Naive thymus-derived CD8-positive, alpha-beta T cell (primary cell): ENCODE measurements at regions not wholly inside any gene's neighbourhood (a gene's known extent, or its start where the extent isn't known, plus 50 kb on each side); places are given as distances from the start of the nearest gene placed in this dataset.

Experiments used
- ATAC-seq, 2 donors: fragments of 150-1000 bp; cut with Tn5 transposase in 1 of 2; sonication (Bioruptor Pico), chemical (Tn5 transposase) in 1 of 2; 1 replicate in 1 of 2; 2 replicates in 1 of 2; pipeline ENCODE4 v1.10.0; 2021; ENCODE audit warnings: mild to moderate bottlenecking in 2 of 2, moderate library complexity in 2 of 2
- POLR2A ChIA-PET: fragments of 350-600 bp; sonication (Branson Sonifier 250); formaldehyde crosslinking; loops from one replicate; lab custom pipeline; 2021; ENCODE audit warnings: antibody characterized with exemption; lab: Charles Lee
- DNase-seq, 10 donors: peaks; one replicate each; pipeline versions ENCODE4 v3.0.0 to v3.0.0-alpha.2; 2020 to 2022
- H3K27ac Mint-ChIP-seq, 10 donors: one replicate each; pipeline ENCODE4 v1.8.0; 2020 to 2022; ENCODE audit warnings: mild to moderate bottlenecking in 10 of 10, mixed read lengths in 10 of 10, moderate library complexity in 4 of 10, inconsistent platforms in 1 of 10
- H3K27me3 Mint-ChIP-seq, 5 donors: one replicate each; pipeline ENCODE4 v1.8.0; 2021 to 2022; ENCODE audit warnings: mixed read lengths in 5 of 5
- H3K36me3 Mint-ChIP-seq, 3 donors: one replicate each; pipeline ENCODE4 v1.8.0; 2020 to 2022; ENCODE audit warnings: mixed read lengths in 3 of 3, mild to moderate bottlenecking in 2 of 3, inconsistent platforms in 1 of 3
- H3K4me1 Mint-ChIP-seq, 4 donors: one replicate each; pipeline ENCODE4 v1.8.0; 2021 to 2022; ENCODE audit warnings: mixed read lengths in 4 of 4
- H3K4me3 Mint-ChIP-seq, 10 donors: one replicate each; pipeline ENCODE4 v1.8.0; 2020 to 2022; ENCODE audit warnings: mild to moderate bottlenecking in 10 of 10, mixed read lengths in 10 of 10, moderate library complexity in 6 of 10, inconsistent platforms in 1 of 10
- H3K9me3 Mint-ChIP-seq, 9 donors: one replicate each; pipeline ENCODE4 v1.8.0; 2020 to 2022; ENCODE audit warnings: mixed read lengths in 9 of 9, mild to moderate bottlenecking in 3 of 9, inconsistent platforms in 1 of 9, moderate library complexity in 1 of 9

- H3K36me3 Mint-ChIP-seq, result no peaks in the 10 kb centered on the region
- peaks cover 0 to under 1% (median 0%) of the 10 kb centered on the region in 9 donors for H3K9me3 Mint-ChIP-seq
- ATAC-seq, result no peak
- POLR2A ChIA-PET, result no interaction called here
- H3K4me1 Mint-ChIP-seq, result no peaks in the 10 kb centered on the region
- H3K4me3 Mint-ChIP-seq, result no peak overlapping the region
- H3K27ac Mint-ChIP-seq, result no peak overlapping the region
- H3K27me3 Mint-ChIP-seq, result peaks cover 13 to 46% (median 24%) of the 10 kb centered on the region in 5 donors
- DNase-seq, result no peak
Observed at GRCh38 chr18:22858121-22858520, 75.0 kb upstream of the RBBP8 start.

GRCh38 chr18:22860807-22861206 lies 72.3 kb upstream of the RBBP8 start:
- POLR2A ChIA-PET, result no interaction called here
- Mint-ChIP-seq H3K9me3 (peaks cover 0 to 1% (median 0%) of the 10 kb centered on the region in 9 donors), H3K27ac (no peak overlapping the region), H3K4me1 (no peaks in the 10 kb centered on the region), H3K27me3 (peaks cover 0 to 41% (median 20%) of the 10 kb centered on the region in 5 donors), H3K4me3 (no peak overlapping the region), H3K36me3 (no peaks in the 10 kb centered on the region)
- DNase-seq, result no peak
- no peak for ATAC-seq

DNA sequence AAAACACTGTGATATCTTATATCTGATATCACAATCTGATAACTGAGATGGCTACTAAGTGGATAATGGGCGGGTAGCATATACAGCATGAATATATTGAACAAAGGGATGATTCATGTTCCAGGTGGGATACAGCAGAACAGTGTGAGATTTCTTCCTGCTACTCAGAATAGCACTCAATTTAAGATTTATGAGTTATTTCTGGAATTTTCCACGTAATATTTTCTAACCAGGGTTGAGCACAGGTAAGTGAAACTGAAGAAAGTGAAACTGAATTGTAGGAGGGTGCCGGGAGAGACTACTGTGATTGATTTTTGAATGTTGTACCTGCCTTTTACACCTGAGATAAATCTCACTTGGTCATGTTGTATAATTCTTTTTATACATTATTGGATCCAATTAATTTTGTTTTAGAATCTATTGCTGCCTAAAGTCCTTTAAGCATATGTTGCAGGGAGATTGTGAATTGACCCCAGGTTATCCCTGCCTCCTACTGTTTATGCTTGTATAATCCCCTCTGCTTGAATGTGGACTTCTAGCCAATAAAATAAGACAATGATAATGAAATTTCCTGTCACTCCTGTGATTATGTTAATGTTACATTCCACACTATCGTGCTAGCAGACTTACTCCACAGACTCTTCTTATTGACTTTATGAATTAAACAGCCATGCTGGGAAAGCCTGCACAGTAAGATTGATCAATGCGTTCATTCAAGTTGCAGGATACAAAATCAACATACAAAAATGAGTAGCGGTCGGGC lies 67.6 kb upstream of the RBBP8 start:
- ATAC-seq (no peak), DNase-seq (no peak)
- Mint-ChIP-seq H3K36me3 (peaks cover 0 to 2% (median 0%) of the 10 kb centered on the region in 3 donors), H3K4me1 (no peaks in the 10 kb centered on the region), H3K4me3 (no peak overlapping the region), H3K27ac (no peak overlapping the region), H3K9me3 (peaks cover 0 to 1% (median 0%) of the 10 kb centered on the region in 9 donors), H3K27me3 (peaks cover 10 to 46% (median 27%) of the 10 kb centered on the region in 5 donors)
- POLR2A ChIA-PET, result no interaction called here

DNA sequence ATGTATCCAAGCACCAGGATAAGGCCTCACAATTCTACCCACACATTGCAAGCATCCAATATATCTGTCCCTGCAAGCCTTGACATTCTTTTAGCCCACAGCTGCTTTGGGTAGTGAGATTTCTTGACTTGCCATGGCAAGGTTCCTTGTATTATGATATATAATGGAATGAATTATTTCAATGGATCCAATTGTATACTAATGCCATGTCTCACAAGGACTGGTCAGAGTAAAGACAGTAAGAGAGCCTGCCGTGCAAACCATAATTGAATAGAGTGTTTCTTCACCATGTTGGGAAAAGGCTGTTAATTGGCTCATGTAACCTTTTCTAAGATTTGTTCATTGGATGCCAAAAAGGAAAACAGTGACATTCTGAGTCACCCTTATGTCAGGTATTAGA lies 64.3 kb upstream of the RBBP8 start:
- DNase-seq, result no peak
- H3K36me3 Mint-ChIP-seq, result peaks cover 0 to 2% (median 0%) of the 10 kb centered on the region in 3 donors
- no peaks in the 10 kb centered on the region for H3K9me3 Mint-ChIP-seq
- H3K4me3 Mint-ChIP-seq, result no peak overlapping the region
- peaks cover 5 to 33% (median 14%) of the 10 kb centered on the region in 5 donors for H3K27me3 Mint-ChIP-seq
- no peak overlapping the region for H3K27ac Mint-ChIP-seq
- POLR2A ChIA-PET, result no interaction called here
- ATAC-seq, result no peak
- H3K4me1 Mint-ChIP-seq, result peaks cover 0 to 9% (median 4%) of the 10 kb centered on the region in 4 donors

- Mint-ChIP-seq H3K4me3 (no peak overlapping the region), H3K9me3 (no peaks in the 10 kb centered on the region), H3K27ac (no peak overlapping the region), H3K4me1 (peaks cover 0 to 9% (median 4%) of the 10 kb centered on the region in 4 donors), H3K27me3 (peaks cover 3 to 24% (median 7%) of the 10 kb centered on the region in 5 donors), H3K36me3 (peaks cover 0 to 2% (median 0%) of the 10 kb centered on the region in 3 donors)
- POLR2A ChIA-PET, result no interaction called here
- no peak for DNase-seq
- ATAC-seq, result no peak
Observed at GRCh38 chr18:22871809-22872525, 61.2 kb upstream of the RBBP8 start.

DNA sequence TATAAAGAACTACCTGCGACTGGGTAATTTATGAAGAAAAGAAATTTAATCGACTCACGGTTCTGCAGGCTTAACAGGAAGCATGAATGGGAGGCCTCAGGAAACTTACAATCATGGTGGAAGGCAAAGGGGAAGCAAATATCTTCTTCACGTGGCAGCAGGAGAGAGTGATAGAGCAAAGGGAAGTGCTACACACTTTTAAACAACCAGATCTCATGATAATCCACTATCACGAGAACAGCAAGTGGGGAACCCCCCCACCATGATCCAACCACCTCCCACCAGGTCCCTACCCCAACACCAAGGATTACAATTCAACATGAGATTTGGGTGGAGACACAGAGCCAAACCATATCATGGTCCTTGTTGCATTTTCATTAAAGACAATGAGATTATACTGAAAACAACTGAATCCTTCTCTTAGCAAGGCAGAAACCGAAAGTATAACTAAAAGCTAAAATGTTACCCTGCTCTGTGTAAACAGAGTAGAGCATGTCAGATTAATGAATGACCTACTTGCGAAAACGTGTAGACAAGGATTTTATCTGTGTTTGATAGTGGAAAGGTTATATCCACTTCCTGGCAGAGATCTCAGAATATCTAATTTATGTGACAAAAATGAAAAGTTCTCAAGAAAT lies 60.1 kb upstream of the RBBP8 start:
- peaks cover 3 to 14% (median 7%) of the 10 kb centered on the region in 5 donors for H3K27me3 Mint-ChIP-seq
- peak overlapping the region in 2 of 10 donors; percentile 13 to 50 for H3K4me3 Mint-ChIP-seq
- no peaks in the 10 kb centered on the region for H3K9me3 Mint-ChIP-seq
- ATAC-seq, result no peak
- no peak for DNase-seq
- POLR2A ChIA-PET, result no interaction called here
- H3K4me1 Mint-ChIP-seq, result peaks cover 0 to 9% (median 4%) of the 10 kb centered on the region in 4 donors
- peaks cover 0 to 2% (median 0%) of the 10 kb centered on the region in 3 donors for H3K36me3 Mint-ChIP-seq
- peak overlapping the region in 2 of 10 donors; percentile 1 to 28 for H3K27ac Mint-ChIP-seq

- Mint-ChIP-seq H3K4me1 (no peaks in the 10 kb centered on the region), H3K9me3 (no peaks in the 10 kb centered on the region), H3K27ac (no peak overlapping the region), H3K36me3 (no peaks in the 10 kb centered on the region), H3K27me3 (peaks cover 0 to 10% (median 2%) of the 10 kb centered on the region in 5 donors), H3K4me3 (no peak overlapping the region)
- POLR2A ChIA-PET, result no interaction called here
- DNase-seq (no peak), ATAC-seq (no peak)
Observed at GRCh38 chr18:22879293-22879692, 53.8 kb upstream of the RBBP8 start.

GRCh38 chr18:22882084-22882483 lies 51.0 kb upstream of the RBBP8 start:
- Mint-ChIP-seq H3K4me3 (no peak overlapping the region), H3K9me3 (peaks cover 0 to 12% (median 6%) of the 10 kb centered on the region in 9 donors), H3K36me3 (no peaks in the 10 kb centered on the region), H3K4me1 (no peaks in the 10 kb centered on the region), H3K27ac (no peak overlapping the region), H3K27me3 (peaks cover 8 to 22% (median 20%) of the 10 kb centered on the region in 5 donors)
- DNase-seq (no peak), ATAC-seq (no peak)
- POLR2A ChIA-PET, result no interaction called here

DNA sequence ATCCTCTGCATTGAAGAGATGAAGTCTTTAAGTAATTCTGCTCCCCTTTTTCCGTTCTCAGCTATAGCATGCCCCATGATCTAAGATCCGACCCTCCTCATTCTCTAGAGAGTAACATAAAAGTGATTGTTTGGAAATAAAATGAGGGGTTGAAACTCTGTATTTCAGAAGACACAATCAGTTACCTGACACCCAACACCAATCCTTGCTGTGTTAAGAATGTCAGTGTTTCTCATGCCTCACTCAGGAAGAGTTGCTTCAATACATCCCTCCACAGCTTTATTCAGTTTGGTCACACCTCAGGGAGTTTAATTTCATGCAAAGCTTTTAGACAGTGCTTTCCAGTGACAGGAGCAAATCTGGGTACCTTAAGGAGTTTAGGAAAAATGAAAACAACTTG lies 49.9 kb upstream of the RBBP8 start:
- Mint-ChIP-seq H3K9me3 (peaks cover 0 to 13% (median 6%) of the 10 kb centered on the region in 9 donors), H3K27ac (no peak overlapping the region), H3K36me3 (no peaks in the 10 kb centered on the region), H3K4me3 (no peak overlapping the region), H3K4me1 (no peaks in the 10 kb centered on the region), H3K27me3 (peaks cover 10 to 22% (median 18%) of the 10 kb centered on the region in 5 donors)
- POLR2A ChIA-PET, result no interaction called here
- ATAC-seq (no peak), DNase-seq (no peak)
